Gastroesophageal sphincter (tissue), 4 donors: ENCODE measurements at regions not wholly inside any gene's neighbourhood (a gene's known extent, or its start where the extent isn't known, plus 50 kb on each side); places are given as distances from the start of the nearest gene placed in this dataset.

ENCODE experiments used
- ATAC-seq: fragments of 150-250 bp; one replicate; pipeline ENCODE4 v1.9.1; 2016; ENCODE audit warnings: mild to moderate bottlenecking, moderate library complexity
- H3K27ac ChIP-seq, 4 donors: fragments of 200-600 bp; sonication (generic) in 3 of 4; 1 replicate in 3 of 4; 2 replicates in 1 of 4; pipeline ENCODE4 v1.5.1; 2016 to 2019
- H3K27me3 ChIP-seq: fragments of 200-600 bp; sonication (generic); one replicate; pipeline ENCODE4 v1.5.1; 2019
- H3K36me3 ChIP-seq, 2 donors: fragments of 200-600 bp; sonication (generic); one replicate each; pipeline ENCODE4 v1.5.1; 2019; ENCODE audit warnings: control low read depth in 1 of 2
- H3K4me1 ChIP-seq, 3 donors: fragments of 200-600 bp; sonication (generic); 1 replicate in 2 of 3; 2 replicates in 1 of 3; pipeline ENCODE4 v1.5.1; 2016 to 2019; ENCODE audit warnings: control low read depth in 2 of 3
- H3K4me3 ChIP-seq, 2 donors: fragments of 200-600 bp; sonication (generic); one replicate each; pipeline ENCODE4 v1.5.1; 2019; ENCODE audit warnings: mild to moderate bottlenecking in 1 of 2, moderate library complexity in 1 of 2
- H3K9me3 ChIP-seq, 3 donors: fragments of 200-600 bp; sonication (generic); one replicate each; pipeline ENCODE4 v1.5.1; 2017 to 2019; ENCODE audit warnings: control low read depth in 2 of 3
- CTCF ChIP-seq, 4 experiments: fragments of 200-600 bp in 2 of 4; fragments of 450-650 bp in 2 of 4; sonication (generic) in 1 of 4; IDR thresholded peaks; one replicate each; pipeline ENCODE4 v1.5.1; 2017 to 2019; ENCODE audit warnings: antibody characterized with exemption in 4 of 4, mild to moderate bottlenecking in 2 of 4, moderate library complexity in 2 of 4
- EP300 ChIP-seq: sonication (generic); formaldehyde crosslinking; IDR thresholded peaks from one replicate; pipeline ENCODE4 v1.6.1; 2017; ENCODE audit warnings: antibody characterized with exemption, mild to moderate bottlenecking
- POLR2A ChIP-seq, 2 donors: fragments of 450-650 bp; IDR thresholded peaks; one replicate each; pipeline ENCODE4 v1.6.1; 2017; ENCODE audit warnings: antibody characterized with exemption in 2 of 2, mild to moderate bottlenecking in 2 of 2, moderate library complexity in 1 of 2
- POLR2AphosphoS5 ChIP-seq: sonication (generic); formaldehyde crosslinking; IDR thresholded peaks from one replicate; pipeline ENCODE4 v1.6.1; 2017; ENCODE audit warnings: antibody characterized with exemption
- WGBS, 2 donors: methylation state at CpG; one replicate each; pipeline ENCODE4 v1.1.5; 2018; ENCODE audit warnings: low coverage in 1 of 2; 5-methylcytosine and 5-hydroxymethylcytosine counted together

GRCh38 chr3:25349095-25349494 is 79.0 kb upstream of the RARB start:
- no peaks in the 10 kb centered on the region for H3K36me3 ChIP-seq
- ATAC-seq: no peak
- no peak overlapping the region for H3K4me3 ChIP-seq
- TF ChIP-seq EP300: no peak
- no peak for TF ChIP-seq CTCF (IDR thresholded peaks at IDR 0.05)
- TF ChIP-seq POLR2AphosphoS5: no peak
- no peak for TF ChIP-seq POLR2A (IDR thresholded peaks at IDR 0.05)
- no peaks in the 10 kb centered on the region for H3K9me3 ChIP-seq
- H3K27me3 ChIP-seq: no peaks in the 10 kb centered on the region
- H3K27ac ChIP-seq: no peak overlapping the region
- no peaks in the 10 kb centered on the region for H3K4me1 ChIP-seq
- 65 to 84% methylated on average over 5 to 6 of the region's 6 CpGs for WGBS, 2 donors

GRCh38 chr3:25349828-25350724 is 78.0 kb upstream of the RARB start:
- Histone ChIP-seq H3K4me3 (no peak overlapping the region), H3K27me3 (no peaks in the 10 kb centered on the region), H3K9me3 (no peaks in the 10 kb centered on the region), H3K27ac (no peak overlapping the region), H3K36me3 (no peaks in the 10 kb centered on the region), H3K4me1 (no peaks in the 10 kb centered on the region)
- no peak for TF ChIP-seq POLR2AphosphoS5
- TF ChIP-seq CTCF (IDR thresholded peaks at IDR 0.05): no peak
- TF ChIP-seq POLR2A (IDR thresholded peaks at IDR 0.05): no peak
- TF ChIP-seq EP300: no peak
- no peak for ATAC-seq
- 86 to 88% methylated on average over 4 to 5 of the region's 6 CpGs for WGBS, 2 donors

- whole genome bisulfite sequencing, 2 donors: 85 to 100% methylated on average over 5 of the region's 5 CpGs
- no peaks in the 10 kb centered on the region for H3K27me3 ChIP-seq
- no peaks in the 10 kb centered on the region for H3K4me1 ChIP-seq
- H3K36me3 ChIP-seq: no peaks in the 10 kb centered on the region
- H3K9me3 ChIP-seq: no peaks in the 10 kb centered on the region
- TF ChIP-seq POLR2AphosphoS5 (no peak), POLR2A (IDR thresholded peaks at IDR 0.05) (no peak), EP300 (no peak), CTCF (IDR thresholded peaks at IDR 0.05) (no peak)
- no peak for ATAC-seq
- H3K4me3 ChIP-seq: no peak overlapping the region
- no peak overlapping the region for H3K27ac ChIP-seq
These were observed 77.3 kb upstream of the RARB start for GRCh38 chr3:25350725-25351114.

GRCh38 chr3:25354071-25354470 is 74.0 kb upstream of the RARB start:
- H3K27me3 ChIP-seq: no peaks in the 10 kb centered on the region
- H3K4me1 ChIP-seq: no peaks in the 10 kb centered on the region
- ATAC-seq: no peak
- no peaks in the 10 kb centered on the region for H3K9me3 ChIP-seq
- no peak overlapping the region for H3K4me3 ChIP-seq
- 77 to 80% methylated on average over 3 of the region's 3 CpGs for WGBS, 2 donors
- H3K27ac ChIP-seq: no peak overlapping the region
- no peaks in the 10 kb centered on the region for H3K36me3 ChIP-seq
- TF ChIP-seq CTCF (IDR thresholded peaks at IDR 0.05) (no peak), POLR2A (IDR thresholded peaks at IDR 0.05) (no peak), POLR2AphosphoS5 (no peak), EP300 (no peak)
